HPDE6-E6E7 (cell line): ENCODE measurements at regions not wholly inside any gene's neighbourhood (a gene's known extent, or its start where the extent isn't known, plus 50 kb on each side); places are given as distances from the start of the nearest gene placed in this dataset.
"Not testable (repeated sequence)": the region's sequence is repeated elsewhere in the genome, so short reads cannot be mapped to it uniquely, and the experiment has no call there.

Experiments
- DNase-seq: peaks from one replicate; pipeline ENCODE4 v3.0.0; 2011; ENCODE audit warnings: missing footprints; ENCODE audit errors: extremely low spot score

- no peak for DNase-seq
These were observed 171.3 kb upstream of the ADGRL4 start for GRCh38 chr1:79177844-79178243.

DNA sequence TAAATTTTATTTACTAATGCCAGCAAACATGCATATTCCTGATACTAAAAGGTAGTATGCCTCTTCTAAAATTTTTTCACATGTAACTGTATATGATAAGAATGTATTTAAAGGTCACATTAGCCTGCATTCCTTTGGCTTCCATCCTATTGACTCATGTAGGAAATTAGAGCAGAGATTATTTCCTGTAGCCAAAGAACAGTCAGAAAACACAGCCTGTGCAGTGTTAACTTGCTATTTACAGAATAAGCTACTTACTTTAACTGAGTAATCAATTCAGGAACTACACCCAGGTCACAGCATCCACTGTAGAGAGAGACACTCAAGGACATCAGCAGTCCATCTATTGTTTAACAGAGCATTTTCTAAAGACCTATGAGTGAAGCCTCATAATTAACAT, 154.5 kb upstream of the ADGRL4 start:
- DNase-seq, result peak; percentile 2

DNA sequence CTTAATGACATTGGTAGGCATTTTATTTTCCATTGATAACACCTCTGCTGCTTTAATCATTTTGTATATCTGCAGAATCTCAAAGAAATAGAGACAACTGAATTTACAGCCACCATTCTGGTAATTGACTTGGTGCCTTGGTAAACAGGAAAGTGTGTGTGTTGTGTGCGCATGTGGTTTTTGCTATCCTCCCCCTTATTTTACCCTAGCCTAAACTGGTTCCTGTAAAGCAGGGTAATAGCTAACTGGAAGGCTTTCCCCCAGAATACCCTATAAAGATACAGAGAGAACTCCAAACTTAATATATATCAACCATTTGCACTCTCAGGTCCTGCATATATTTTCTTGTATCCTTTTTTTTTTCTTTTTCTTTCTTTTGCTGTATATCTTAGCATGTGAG, 149.5 kb upstream of the ADGRL4 start:
- DNase-seq, result no peak

GRCh38 chr1:79151006-79151796, 144.7 kb upstream of the ADGRL4 start:
- no peak for DNase-seq

DNA sequence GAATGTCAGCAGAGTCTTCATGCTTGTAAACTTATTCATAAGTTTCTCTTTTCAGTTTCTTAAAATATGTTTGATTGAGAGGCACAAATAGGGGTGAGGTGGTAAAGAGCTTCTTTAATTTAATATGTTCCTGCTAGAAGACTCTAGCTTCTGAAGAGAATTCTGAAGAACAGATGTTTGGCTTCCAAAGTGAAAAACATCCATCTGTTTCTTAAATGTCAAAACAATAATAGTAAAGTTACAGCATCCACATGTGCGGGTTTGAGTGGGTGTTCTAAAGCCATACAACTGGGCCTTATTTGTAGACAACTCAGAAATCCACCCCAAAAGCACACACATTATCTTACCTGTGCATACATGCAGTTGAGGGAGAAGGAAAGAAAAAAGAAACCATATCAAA, 144.0 kb upstream of the ADGRL4 start:
- no peak for DNase-seq

GRCh38 chr1:79138227-79138626, 131.7 kb upstream of the ADGRL4 start:
- DNase-seq, result not testable (repeated sequence)

DNA sequence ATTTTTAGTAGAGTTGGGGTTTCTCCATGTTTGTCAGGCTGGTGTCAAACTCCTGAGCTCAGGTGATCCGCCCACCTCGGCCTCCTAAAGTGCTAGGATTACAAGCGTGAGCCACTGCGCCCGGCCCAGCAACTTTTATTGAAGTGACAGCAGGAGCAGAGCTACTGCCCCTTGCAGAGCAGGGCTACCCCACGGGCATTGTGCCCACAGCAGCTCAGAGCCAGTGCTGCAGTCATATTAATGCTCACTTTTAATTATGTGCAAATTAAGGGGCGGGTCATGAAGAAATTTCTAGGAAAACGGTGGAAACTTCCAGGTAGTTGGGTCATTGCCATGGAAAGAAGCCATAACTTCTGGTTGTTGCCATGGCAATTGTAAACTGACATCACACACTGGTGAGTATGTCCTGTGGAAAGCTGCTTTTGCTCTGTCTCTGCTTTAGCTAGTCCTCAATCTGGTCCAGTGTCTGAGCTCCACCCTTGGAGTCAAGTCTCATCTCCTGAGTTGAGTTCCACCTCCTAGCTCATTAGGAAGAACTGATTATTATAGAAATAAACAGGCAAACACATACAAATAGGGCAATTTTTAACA, 127.3 kb upstream of the ADGRL4 start:
- DNase-seq, result no peak

- no peak for DNase-seq
These were observed 125.1 kb upstream of the ADGRL4 start for GRCh38 chr1:79131626-79132025.

GRCh38 chr1:79129914-79130313, 123.4 kb upstream of the ADGRL4 start:
- DNase-seq, result no peak

- peak; percentile 21 for DNase-seq
These were observed 122.2 kb upstream of the ADGRL4 start for GRCh38 chr1:79128722-79129121.

DNA sequence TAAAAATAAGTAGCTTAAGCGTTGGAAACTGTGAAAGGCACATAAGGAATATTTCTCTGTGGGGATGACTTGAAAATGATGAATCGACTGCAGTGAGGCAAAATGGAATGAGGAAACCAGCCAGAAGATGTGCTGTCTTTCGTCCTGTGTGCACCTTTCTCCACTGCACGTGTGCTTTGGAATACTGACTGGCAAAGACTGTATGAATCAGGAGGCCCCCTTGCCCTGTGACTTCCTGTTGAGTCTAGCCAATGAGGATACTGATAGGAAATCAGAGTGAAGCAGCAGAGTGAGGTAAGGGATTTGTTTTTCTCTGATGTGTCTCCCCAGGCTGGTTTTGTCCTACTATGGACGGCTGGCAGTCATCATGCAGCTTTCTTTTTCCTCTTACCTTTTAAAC, 118.2 kb upstream of the ADGRL4 start:
- no peak for DNase-seq

- DNase-seq, result no peak
These were observed 116.0 kb upstream of the ADGRL4 start for GRCh38 chr1:79122521-79122920.

DNA sequence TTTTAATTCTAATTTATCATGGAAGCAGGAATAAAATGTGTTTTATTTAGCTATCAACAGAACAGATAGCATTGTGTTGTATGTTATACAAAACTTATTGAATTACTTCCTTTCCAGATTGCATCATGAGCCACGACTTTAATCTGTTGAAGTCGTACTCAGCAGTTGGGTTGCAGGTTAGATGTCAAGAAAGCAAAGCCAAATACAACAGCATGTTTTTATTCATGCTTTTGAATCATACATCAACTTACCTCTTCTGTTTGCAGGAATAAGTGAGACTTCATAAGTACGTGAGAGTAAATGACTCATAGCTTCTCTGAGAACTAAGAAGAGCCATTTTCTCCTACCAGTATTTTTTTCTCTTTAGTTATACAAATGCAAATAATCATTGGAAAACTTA, 110.8 kb upstream of the ADGRL4 start:
- DNase-seq, result no peak

DNA sequence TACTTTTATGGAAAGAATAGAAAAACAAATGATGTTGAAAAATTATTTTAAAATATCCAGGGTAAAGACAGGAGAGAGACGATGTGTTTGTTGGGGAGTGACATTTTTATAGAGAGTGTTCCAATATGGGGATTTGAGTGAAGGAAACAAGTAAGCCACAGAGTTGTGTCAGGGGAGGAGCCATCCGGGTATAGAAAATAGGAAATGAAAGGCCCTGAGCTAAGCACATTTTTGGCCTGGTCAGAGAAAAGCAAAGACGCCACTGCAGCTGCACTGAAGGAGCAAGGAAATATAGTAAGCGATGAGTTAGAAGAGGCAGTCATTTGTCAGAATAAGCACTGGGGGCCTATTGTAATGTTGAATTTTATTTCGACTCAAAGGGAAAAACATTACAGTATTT, 107.3 kb upstream of the ADGRL4 start:
- DNase-seq, result no peak

GRCh38 chr1:79110749-79111148, 104.2 kb upstream of the ADGRL4 start:
- DNase-seq, result no peak

DNA sequence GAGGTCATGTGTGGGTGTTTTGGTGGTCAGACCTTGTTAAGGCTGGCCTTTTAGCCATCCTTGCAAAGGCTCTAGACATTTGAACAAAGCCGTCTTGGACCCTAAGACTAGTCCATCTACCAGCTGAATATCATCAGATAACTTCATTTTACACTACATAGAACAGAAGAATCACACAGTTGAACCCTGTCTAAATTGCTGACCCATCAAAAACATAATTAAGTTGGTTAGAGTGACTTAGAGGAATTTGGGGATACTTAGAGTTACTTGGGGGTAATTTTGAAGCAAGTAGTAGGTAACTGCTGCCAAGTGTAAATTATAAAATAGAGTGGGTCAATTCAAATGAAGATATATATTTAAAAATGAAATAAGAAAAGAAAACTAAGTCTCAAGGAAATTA, 102.9 kb upstream of the ADGRL4 start:
- DNase-seq, result no peak

- peak; percentile 60 for DNase-seq
These were observed 99.0 kb upstream of the ADGRL4 start for GRCh38 chr1:79105500-79105899.

DNA sequence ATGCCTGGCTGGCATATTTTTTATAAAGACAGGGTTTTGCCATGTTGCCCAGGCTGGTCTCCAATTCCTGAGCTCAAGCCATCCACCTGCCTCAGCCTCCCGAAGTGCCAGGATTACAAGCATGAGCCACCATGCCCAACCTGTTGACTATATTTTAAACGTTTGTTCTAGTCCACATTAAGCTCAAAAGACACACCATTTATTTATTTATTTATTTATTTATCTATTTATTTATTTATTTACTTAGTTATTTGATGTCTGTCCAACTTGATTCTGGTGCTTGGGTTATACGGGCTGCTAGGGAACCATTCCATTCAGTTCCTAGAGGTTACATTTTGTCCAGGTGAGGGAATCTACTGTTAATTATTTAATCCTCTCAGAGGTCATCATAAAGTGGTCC, 98.1 kb upstream of the ADGRL4 start:
- DNase-seq, result no peak

GRCh38 chr1:79100385-79100784, 93.9 kb upstream of the ADGRL4 start:
- peak; percentile 62 for DNase-seq

DNA sequence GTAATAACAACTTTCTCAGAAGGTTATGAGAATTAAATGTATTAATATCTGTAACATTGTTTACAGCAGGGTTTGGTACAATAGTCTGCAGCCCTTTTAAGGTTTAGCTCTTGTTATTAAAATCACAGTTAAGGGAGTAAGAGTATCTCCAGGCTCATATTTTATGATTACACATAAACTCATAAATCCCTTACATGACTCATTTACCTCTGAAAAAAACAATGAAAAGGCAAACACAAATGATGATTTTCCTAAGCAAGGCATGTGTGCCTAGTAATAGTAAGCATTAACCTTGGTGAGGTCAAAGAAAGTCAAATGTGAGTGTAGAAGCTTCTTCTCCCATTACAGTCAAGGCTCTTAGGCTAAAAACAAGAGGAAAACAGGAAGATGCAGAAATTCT, 84.5 kb upstream of the ADGRL4 start:
- no peak for DNase-seq

DNA sequence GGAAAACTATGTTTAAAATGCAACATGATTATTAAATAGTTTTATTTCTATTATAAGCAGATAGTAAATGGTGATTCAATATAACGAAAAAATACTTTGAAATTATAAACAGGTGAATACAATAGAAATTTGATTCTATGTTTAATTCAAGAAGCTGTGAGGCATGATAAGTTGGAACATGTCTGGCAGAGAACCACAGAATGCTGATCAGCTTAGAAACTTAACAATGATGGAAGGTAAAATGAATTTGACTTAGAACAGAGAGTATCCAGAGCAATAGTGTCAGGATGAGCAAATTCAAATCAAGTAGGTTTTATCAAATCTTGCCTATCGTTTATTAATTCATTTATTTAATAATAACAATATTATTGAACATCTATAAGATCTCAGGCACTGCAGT, 83.4 kb upstream of the ADGRL4 start:
- no peak for DNase-seq

- no peak for DNase-seq
These were observed 75.7 kb upstream of the ADGRL4 start for GRCh38 chr1:79082233-79082632.

DNA sequence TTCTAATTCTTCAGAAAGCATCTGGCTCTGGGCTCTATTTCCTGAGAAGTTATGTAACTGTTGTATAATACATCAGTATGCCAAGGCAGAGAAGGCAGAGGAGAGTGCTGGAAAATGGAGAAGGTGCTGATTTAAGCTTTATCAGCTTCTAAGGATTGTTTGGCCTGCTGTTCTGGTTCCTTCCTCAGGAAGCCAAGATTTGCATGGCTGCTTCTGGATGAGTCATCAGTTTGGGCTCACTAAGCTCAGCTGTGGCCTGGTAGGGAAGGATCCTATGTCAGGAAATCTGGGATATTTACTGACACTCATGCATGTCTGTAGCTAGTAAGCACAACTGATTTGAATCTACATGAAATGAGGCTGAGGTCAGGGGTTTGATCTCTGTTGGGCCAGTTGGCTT, 73.2 kb upstream of the ADGRL4 start:
- peak; percentile 19 for DNase-seq

DNA sequence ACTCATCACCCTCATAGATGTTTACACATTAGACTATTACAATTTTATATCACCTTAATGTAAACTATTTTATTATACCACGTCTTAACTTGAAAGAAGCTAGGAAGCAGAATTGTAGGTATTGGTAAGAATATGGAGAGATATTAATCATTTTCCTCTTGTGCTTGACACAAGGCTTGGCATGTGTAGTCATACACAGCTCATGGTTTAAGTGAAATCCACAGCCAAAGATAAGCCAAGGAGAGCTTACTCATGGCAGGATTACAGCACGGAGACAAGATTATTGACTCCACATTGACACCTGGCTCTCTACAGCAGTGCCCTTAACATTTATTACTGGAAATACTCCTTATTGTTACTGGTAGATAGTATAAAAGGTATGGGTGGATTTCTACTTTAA, 68.4 kb upstream of the ADGRL4 start:
- no peak for DNase-seq
